Ishikawa (cell line): ENCODE measurements at regions not wholly inside any gene's neighbourhood (a gene's known extent, or its start where the extent isn't known, plus 50 kb on each side); places are given as distances from the start of the nearest gene placed in this dataset.

ENCODE experiments used
- CEBPB ChIP-seq: IDR thresholded peaks from 2 replicates; pipeline ENCODE4 v1.6.1; 2012
- CREB1 ChIP-seq: IDR thresholded peaks from 2 replicates; pipeline ENCODE4 v1.6.1; 2012; ENCODE audit warnings: low read depth
- EGR1 ChIP-seq: IDR thresholded peaks from 2 replicates; pipeline ENCODE4 v1.6.1; 2012
- EP300 ChIP-seq: IDR thresholded peaks from 2 replicates; pipeline ENCODE4 v1.6.1; 2012; ENCODE audit warnings: borderline replicate concordance
- FOXM1 ChIP-seq: IDR thresholded peaks from 2 replicates; pipeline ENCODE4 v1.6.1; 2012; ENCODE audit warnings: low read depth, borderline replicate concordance
- NFIC ChIP-seq: IDR thresholded peaks from 2 replicates; pipeline ENCODE4 v1.6.1; 2012
- RAD21 ChIP-seq: IDR thresholded peaks from 2 replicates; pipeline ENCODE4 v1.6.1; 2012; ENCODE audit warnings: low read depth
- TAF1 ChIP-seq: IDR thresholded peaks from 2 replicates; pipeline ENCODE4 v1.6.1; 2012; ENCODE audit warnings: low read depth, mild to moderate bottlenecking
- TCF12 ChIP-seq: IDR thresholded peaks from 2 replicates; pipeline ENCODE4 v1.6.1; 2012; ENCODE audit warnings: low read depth
- TEAD4 ChIP-seq: IDR thresholded peaks from 2 replicates; pipeline ENCODE4 v1.6.1; 2012
- YY1 ChIP-seq: IDR thresholded peaks from 2 replicates; pipeline ENCODE4 v1.6.1; 2012; ENCODE audit warnings: low read depth
- ZBTB7A ChIP-seq: IDR thresholded peaks from 2 replicates; pipeline ENCODE4 v1.6.1; 2012; ENCODE audit warnings: low read depth
- TF ChIP-seq, protein P1 (sequence below): IDR thresholded peaks from 2 replicates; pipeline ENCODE4 v1.6.1; 2012
- TF ChIP-seq, protein P2 (sequence below): IDR thresholded peaks from 2 replicates; pipeline ENCODE4 v1.6.1; 2012
- TF ChIP-seq, protein P3 (sequence below): IDR thresholded peaks from 2 replicates; pipeline ENCODE4 v1.6.1; 2012; ENCODE audit warnings: low read depth, mild to moderate bottlenecking

DNA sequence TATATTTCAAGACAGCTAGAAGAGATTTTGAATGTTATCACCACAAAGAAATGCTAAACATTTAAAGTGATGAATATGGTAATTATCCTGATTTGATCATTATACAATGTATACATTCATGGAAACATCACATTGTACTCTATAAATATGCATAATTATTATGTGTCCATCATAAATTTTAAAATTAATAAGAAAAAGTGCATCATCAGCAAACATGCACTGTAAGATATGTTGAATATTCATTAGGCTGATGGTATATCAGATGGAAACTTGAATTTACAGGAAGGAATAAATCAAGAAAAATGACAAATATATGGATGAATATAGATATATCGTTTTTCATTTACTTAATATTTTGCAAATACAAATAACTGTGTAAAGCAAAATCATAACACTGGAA, 812.1 kb upstream of the INTU start:
- no peak for TF ChIP-seq CREB1
- no peak for TF ChIP-seq RAD21
- no peak for TF ChIP-seq YY1
- TF ChIP-seq TCF12 = no peak
- TF ChIP-seq, protein P1, sequence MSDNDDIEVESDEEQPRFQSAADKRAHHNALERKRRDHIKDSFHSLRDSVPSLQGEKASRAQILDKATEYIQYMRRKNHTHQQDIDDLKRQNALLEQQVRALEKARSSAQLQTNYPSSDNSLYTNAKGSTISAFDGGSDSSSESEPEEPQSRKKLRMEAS = no peak
- TF ChIP-seq, protein P2, sequence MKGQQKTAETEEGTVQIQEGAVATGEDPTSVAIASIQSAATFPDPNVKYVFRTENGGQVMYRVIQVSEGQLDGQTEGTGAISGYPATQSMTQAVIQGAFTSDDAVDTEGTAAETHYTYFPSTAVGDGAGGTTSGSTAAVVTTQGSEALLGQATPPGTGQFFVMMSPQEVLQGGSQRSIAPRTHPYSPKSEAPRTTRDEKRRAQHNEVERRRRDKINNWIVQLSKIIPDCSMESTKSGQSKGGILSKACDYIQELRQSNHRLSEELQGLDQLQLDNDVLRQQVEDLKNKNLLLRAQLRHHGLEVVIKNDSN = no peak
- TF ChIP-seq CEBPB = no peak
- TF ChIP-seq ZBTB7A = no peak
- no peak for TF ChIP-seq TEAD4
- no peak for TF ChIP-seq TAF1
- no peak for TF ChIP-seq NFIC
- no peak for TF ChIP-seq FOXM1
- no peak for TF ChIP-seq EGR1
- no peak for TF ChIP-seq EP300
- TF ChIP-seq, protein P3, sequence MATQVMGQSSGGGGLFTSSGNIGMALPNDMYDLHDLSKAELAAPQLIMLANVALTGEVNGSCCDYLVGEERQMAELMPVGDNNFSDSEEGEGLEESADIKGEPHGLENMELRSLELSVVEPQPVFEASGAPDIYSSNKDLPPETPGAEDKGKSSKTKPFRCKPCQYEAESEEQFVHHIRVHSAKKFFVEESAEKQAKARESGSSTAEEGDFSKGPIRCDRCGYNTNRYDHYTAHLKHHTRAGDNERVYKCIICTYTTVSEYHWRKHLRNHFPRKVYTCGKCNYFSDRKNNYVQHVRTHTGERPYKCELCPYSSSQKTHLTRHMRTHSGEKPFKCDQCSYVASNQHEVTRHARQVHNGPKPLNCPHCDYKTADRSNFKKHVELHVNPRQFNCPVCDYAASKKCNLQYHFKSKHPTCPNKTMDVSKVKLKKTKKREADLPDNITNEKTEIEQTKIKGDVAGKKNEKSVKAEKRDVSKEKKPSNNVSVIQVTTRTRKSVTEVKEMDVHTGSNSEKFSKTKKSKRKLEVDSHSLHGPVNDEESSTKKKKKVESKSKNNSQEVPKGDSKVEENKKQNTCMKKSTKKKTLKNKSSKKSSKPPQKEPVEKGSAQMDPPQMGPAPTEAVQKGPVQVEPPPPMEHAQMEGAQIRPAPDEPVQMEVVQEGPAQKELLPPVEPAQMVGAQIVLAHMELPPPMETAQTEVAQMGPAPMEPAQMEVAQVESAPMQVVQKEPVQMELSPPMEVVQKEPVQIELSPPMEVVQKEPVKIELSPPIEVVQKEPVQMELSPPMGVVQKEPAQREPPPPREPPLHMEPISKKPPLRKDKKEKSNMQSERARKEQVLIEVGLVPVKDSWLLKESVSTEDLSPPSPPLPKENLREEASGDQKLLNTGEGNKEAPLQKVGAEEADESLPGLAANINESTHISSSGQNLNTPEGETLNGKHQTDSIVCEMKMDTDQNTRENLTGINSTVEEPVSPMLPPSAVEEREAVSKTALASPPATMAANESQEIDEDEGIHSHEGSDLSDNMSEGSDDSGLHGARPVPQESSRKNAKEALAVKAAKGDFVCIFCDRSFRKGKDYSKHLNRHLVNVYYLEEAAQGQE = no peak

DNA sequence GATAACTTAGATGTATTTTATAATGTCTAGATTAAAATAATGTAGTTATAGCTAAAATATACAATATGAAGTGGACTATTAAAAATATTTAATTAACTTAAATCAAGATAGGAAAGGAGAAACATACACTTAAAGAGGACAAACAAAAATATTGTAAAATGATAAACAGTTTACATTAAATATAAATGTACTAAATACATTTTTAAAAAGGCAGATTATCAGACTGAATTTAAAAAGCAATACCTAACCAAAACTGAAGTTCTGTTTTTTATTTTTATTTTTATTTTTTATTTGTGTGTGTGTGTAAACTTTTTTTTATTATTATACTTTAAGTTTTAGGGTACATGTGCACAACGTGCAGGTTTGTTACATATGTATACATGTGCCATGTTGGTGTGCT, 811.6 kb upstream of the INTU start:
- TF ChIP-seq FOXM1 (no peak), RAD21 (no peak), TEAD4 (no peak), CEBPB (no peak), TCF12 (no peak), EGR1 (no peak), YY1 (no peak), TAF1 (no peak), ZBTB7A (no peak)
- TF ChIP-seq, protein P1 = no peak
- TF ChIP-seq, protein P2 = no peak

DNA sequence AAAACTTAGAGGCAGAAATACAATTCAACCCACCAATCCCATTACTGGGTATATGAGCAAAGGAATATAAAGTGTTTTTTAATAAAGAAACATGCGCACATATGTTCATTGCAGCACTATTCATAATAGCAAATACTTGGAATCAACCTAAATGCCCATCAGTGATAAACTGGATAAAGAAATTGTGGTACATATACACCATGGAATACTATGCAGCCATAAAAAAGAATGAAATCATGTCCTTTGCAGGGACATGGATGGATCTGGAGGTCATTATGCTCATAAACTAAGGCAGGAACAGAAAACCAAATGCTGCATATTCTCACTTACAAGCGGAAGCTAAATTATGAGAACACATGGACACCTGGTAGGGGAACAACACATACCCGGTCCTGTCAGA, 807.7 kb upstream of the INTU start:
- TF ChIP-seq YY1 (no peak), FOXM1 (no peak), TAF1 (no peak), TEAD4 (no peak), ZBTB7A (no peak), CEBPB (no peak), EP300 (no peak), TCF12 (no peak), RAD21 (no peak), NFIC (no peak), EGR1 (no peak), CREB1 (no peak)
- TF ChIP-seq, protein P2 = no peak
- TF ChIP-seq, protein P1 = no peak
- TF ChIP-seq, protein P3 = no peak

DNA sequence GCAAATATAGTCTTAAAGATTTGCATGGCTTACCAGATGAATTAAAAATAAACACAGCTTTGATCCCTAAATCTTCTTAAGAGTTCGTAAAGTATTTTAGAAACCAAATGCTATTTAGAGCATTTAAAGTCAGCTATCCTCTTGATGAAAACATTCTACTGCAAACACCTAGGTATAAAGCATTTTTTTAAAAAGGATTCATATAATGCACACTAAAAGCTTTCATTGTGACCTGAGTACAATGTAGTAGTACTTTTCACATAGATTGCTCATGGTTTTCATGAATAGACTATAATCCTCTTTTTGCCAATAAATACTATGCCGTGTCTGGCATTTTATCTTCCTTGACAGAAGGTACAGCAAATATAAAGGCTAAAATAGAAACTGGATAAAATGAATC, 805.1 kb upstream of the INTU start:
- TF ChIP-seq, protein P1 = no peak
- TF ChIP-seq EGR1 = no peak
- TF ChIP-seq, protein P3 = no peak
- TF ChIP-seq TAF1 = no peak
- TF ChIP-seq CEBPB = no peak
- TF ChIP-seq, protein P2 = no peak
- TF ChIP-seq FOXM1 = no peak
- no peak for TF ChIP-seq CREB1
- no peak for TF ChIP-seq TCF12
- no peak for TF ChIP-seq RAD21
- no peak for TF ChIP-seq EP300
- no peak for TF ChIP-seq NFIC
- TF ChIP-seq TEAD4 = no peak
- no peak for TF ChIP-seq YY1
- TF ChIP-seq ZBTB7A = no peak
